ENCODE measurements at regions not wholly inside any gene's neighbourhood (a gene's known extent, or its start where the extent isn't known, plus 50 kb on each side); places are given as distances from the start of the nearest gene placed in this dataset.

DNA sequence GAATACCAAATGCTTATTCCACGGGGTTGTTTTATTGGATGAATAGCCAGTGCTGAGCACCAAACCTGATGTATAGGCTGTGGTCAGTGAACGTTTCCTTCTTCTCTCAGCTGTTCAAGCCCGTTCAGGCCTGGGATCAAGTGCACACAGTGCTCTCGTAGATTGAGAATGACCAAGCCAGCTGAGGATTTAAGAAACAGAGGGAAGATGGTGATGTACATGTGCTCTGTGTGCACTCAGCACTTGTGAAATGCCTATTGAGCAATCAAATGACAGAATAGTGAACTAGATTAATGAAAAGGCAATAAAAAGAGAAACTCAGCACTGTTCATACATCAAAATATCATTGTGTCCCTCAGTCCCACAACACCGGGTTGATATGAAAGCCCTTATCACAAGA is 302.5 kb downstream of the BMPER start:
- Mint-ChIP-seq H3K4me3 (ENCODE audit: unreplicated experiment) (no peak overlapping the region), H3K9me3 (ENCODE audit: unreplicated experiment) (peaks cover 9% of the 10 kb centered on the region), H3K27me3 (ENCODE audit: insufficient read depth, unreplicated experiment) (no peaks in the 10 kb centered on the region), H3K36me3 (ENCODE audit: insufficient read depth, unreplicated experiment) (no peaks in the 10 kb centered on the region), H3K27ac (ENCODE audit: unreplicated experiment) (no peak overlapping the region), H3K4me1 (ENCODE audit: low read depth, unreplicated experiment) (peaks cover 7% of the 10 kb centered on the region)
- intact Hi-C loops (cut with micrococcal nuclease; ENCODE audit: unreplicated experiment), result no loop called here
- no peaks in the 10 kb centered on the region; the same call in 1 of the 2 replicates for H3K36me3 ChIP-seq (ENCODE audit: control insufficient read depth, insufficient read depth, low read length)
- peaks cover 3% of the 10 kb centered on the region; the same call in 1 of the 2 replicates for H3K4me1 ChIP-seq
- no peaks in the 10 kb centered on the region for H3K27me3 ChIP-seq (replicated peaks; ENCODE audit: control insufficient read depth, insufficient read depth, low read length)
- H3K4me3 ChIP-seq (ENCODE audit: low read depth, low read length), result no peak overlapping the region
- no peaks in the 10 kb centered on the region for H3K9me3 ChIP-seq
- CTCF ChIA-PET, result no interaction called here
- POLR2A ChIA-PET, result no interaction called here
- TF ChIP-seq, protein P1, sequence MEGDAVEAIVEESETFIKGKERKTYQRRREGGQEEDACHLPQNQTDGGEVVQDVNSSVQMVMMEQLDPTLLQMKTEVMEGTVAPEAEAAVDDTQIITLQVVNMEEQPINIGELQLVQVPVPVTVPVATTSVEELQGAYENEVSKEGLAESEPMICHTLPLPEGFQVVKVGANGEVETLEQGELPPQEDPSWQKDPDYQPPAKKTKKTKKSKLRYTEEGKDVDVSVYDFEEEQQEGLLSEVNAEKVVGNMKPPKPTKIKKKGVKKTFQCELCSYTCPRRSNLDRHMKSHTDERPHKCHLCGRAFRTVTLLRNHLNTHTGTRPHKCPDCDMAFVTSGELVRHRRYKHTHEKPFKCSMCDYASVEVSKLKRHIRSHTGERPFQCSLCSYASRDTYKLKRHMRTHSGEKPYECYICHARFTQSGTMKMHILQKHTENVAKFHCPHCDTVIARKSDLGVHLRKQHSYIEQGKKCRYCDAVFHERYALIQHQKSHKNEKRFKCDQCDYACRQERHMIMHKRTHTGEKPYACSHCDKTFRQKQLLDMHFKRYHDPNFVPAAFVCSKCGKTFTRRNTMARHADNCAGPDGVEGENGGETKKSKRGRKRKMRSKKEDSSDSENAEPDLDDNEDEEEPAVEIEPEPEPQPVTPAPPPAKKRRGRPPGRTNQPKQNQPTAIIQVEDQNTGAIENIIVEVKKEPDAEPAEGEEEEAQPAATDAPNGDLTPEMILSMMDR (IDR thresholded peaks at IDR 0.05; ENCODE audit: insufficient read depth in 1 of 2, low read depth in 1 of 2, low read length in 1 of 2, severe bottlenecking in 1 of 2, unreplicated experiment in 1 of 2), result no peak
- no TSS peak for BruUV-seq (replicated peaks)
- no peak for DNase-seq

DNA sequence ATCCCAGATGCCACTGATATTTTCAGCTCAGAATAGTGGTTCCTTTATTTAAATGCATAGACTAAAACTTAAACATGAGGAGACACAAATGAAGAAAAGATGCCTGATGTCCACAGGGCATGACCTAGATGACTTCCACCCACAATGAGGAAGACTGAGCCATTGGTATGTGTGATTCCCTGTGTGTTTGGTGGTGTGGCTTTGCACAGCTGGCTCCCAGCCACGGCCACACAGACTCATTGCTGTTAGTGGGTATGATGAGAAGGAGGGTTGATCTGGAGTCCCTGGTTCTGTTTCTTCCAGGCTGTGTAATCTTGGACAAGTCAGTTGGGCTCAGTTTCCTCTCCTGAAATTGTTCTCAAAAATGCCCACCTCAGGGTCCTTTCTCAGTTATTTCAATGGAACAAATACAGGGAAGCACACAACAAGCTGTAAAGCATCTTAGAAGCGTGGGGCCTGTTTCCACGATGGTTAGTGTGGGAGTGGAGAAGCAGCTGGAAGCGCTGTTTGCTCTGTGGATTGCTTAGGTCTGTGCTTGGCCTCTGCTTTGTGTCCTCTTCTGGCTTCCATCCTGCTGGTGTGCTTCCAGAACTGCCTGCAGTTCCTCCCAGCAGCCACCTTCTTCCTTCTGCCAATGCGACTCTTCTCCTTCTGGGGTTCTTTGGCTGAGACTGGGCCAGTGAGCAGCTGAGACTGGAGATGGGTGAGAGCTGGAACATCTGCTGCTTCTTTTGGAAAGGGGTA is 303.7 kb downstream of the BMPER start:
- peaks cover 3% of the 10 kb centered on the region; the same call in 1 of the 2 replicates for H3K4me1 ChIP-seq
- Mint-ChIP-seq H3K27me3 (ENCODE audit: insufficient read depth, unreplicated experiment) (no peaks in the 10 kb centered on the region), H3K27ac (ENCODE audit: unreplicated experiment) (no peak overlapping the region), H3K36me3 (ENCODE audit: insufficient read depth, unreplicated experiment) (no peaks in the 10 kb centered on the region), H3K4me3 (ENCODE audit: unreplicated experiment) (no peak overlapping the region), H3K4me1 (ENCODE audit: low read depth, unreplicated experiment) (peaks cover 7% of the 10 kb centered on the region), H3K9me3 (ENCODE audit: unreplicated experiment) (peaks cover 9% of the 10 kb centered on the region)
- no peak overlapping the region for H3K4me3 ChIP-seq (ENCODE audit: low read depth, low read length)
- H3K36me3 ChIP-seq (ENCODE audit: control insufficient read depth, insufficient read depth, low read length), result no peaks in the 10 kb centered on the region; the same call in 1 of the 2 replicates
- no peak for DNase-seq
- POLR2A ChIA-PET, result no interaction called here
- BruUV-seq (replicated peaks), result no TSS peak
- no peaks in the 10 kb centered on the region for H3K27me3 ChIP-seq (replicated peaks; ENCODE audit: control insufficient read depth, insufficient read depth, low read length)
- TF ChIP-seq, protein P1 (IDR thresholded peaks at IDR 0.05; ENCODE audit: insufficient read depth in 1 of 2, low read depth in 1 of 2, low read length in 1 of 2, severe bottlenecking in 1 of 2, unreplicated experiment in 1 of 2), result no peak
- intact Hi-C loops (cut with micrococcal nuclease; ENCODE audit: unreplicated experiment), result no loop called here
- CTCF ChIA-PET, result no interaction called here
- H3K9me3 ChIP-seq, result no peaks in the 10 kb centered on the region

DNA sequence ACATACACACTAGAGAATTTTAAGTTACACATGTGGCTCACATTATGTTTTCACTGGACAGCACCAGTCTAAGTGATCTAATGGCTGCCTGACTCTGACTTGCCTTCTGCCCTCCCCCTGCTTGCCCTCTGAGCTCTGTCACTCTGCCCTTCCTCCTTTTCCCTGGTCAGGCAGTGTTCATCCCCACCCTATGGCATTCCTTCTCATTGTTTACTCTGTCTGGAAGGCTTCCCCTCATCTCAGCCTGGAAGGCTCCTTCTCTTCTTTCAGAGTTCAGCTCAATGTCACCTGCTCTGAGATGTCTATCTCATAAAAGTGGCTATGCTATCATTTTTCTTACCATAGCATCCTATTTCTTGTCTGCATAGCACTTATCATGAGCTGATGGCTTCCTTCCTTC is 305.7 kb downstream of the BMPER start:
- DNase-seq, result no peak
- BruUV-seq (replicated peaks), result no TSS peak
- peaks cover 3% of the 10 kb centered on the region; the same call in 1 of the 2 replicates for H3K4me1 ChIP-seq
- ChIA-PET POLR2A (no interaction called here), CTCF (no interaction called here)
- Mint-ChIP-seq H3K27ac (ENCODE audit: unreplicated experiment) (no peak overlapping the region), H3K9me3 (ENCODE audit: unreplicated experiment) (peaks cover 9% of the 10 kb centered on the region), H3K4me3 (ENCODE audit: unreplicated experiment) (no peak overlapping the region), H3K27me3 (ENCODE audit: insufficient read depth, unreplicated experiment) (no peaks in the 10 kb centered on the region), H3K36me3 (ENCODE audit: insufficient read depth, unreplicated experiment) (no peaks in the 10 kb centered on the region), H3K4me1 (ENCODE audit: low read depth, unreplicated experiment) (peaks cover 7% of the 10 kb centered on the region)
- TF ChIP-seq, protein P1 (IDR thresholded peaks at IDR 0.05; ENCODE audit: insufficient read depth in 1 of 2, low read depth in 1 of 2, low read length in 1 of 2, severe bottlenecking in 1 of 2, unreplicated experiment in 1 of 2), result no peak
- H3K4me3 ChIP-seq (ENCODE audit: low read depth, low read length), result no peak overlapping the region
- H3K36me3 ChIP-seq (ENCODE audit: control insufficient read depth, insufficient read depth, low read length), result no peaks in the 10 kb centered on the region; the same call in 1 of the 2 replicates
- H3K9me3 ChIP-seq, result no peaks in the 10 kb centered on the region
- H3K27me3 ChIP-seq (replicated peaks; ENCODE audit: control insufficient read depth, insufficient read depth, low read length), result no peaks in the 10 kb centered on the region
- intact Hi-C loops (cut with micrococcal nuclease; ENCODE audit: unreplicated experiment), result no loop called here
